GM23338 (cell line): ENCODE measurements at regions not wholly inside any gene's neighbourhood (a gene's known extent, or its start where the extent isn't known, plus 50 kb on each side); places are given as distances from the start of the nearest gene placed in this dataset.

Experiments used
- CREB1 ChIP-seq: fragments of 250-450 bp; sonication (Bioruptor Pico); IDR thresholded peaks from 2 replicates; pipeline ENCODE4 v1.5.0; 2020; ENCODE audit warnings: low read depth, mild to moderate bottlenecking, moderate library complexity
- CTCF ChIP-seq, 2 experiments: fragments of 200-600 bp in 1 of 2; sonication (generic) in 1 of 2; conservative IDR thresholded peaks; 2 replicates each; pipeline versions ENCODE4 v1.5.1 to v1.6.1; 2016 to 2017; ENCODE audit warnings: antibody characterized with exemption in 2 of 2, low read depth in 2 of 2, mild to moderate bottlenecking in 2 of 2, moderate library complexity in 1 of 2
- EZH2 ChIP-seq: fragments of 200-600 bp; sonication (generic); IDR thresholded peaks from one replicate; pipeline ENCODE4 v1.8.0; 2017; ENCODE audit warnings: antibody characterized with exemption, mild to moderate bottlenecking, low read depth; ENCODE audit not compliant: unreplicated experiment
- EZH2phosphoT487 ChIP-seq: fragments of 200-600 bp; sonication (generic); IDR thresholded peaks from one replicate; pipeline ENCODE4 v1.8.1; 2018; ENCODE audit warnings: antibody characterized with exemption; ENCODE audit not compliant: unreplicated experiment
- JUNB ChIP-seq: IDR thresholded peaks from one replicate; pipeline ENCODE4 v1.6.1; 2016; ENCODE audit warnings: antibody characterized with exemption; ENCODE audit not compliant: unreplicated experiment
- NANOG ChIP-seq: IDR thresholded peaks from 2 replicates; pipeline ENCODE4 v1.6.1; 2016; ENCODE audit warnings: antibody characterized with exemption, borderline replicate concordance
- POLR2AphosphoS5 ChIP-seq: IDR thresholded peaks from 2 replicates; pipeline ENCODE4 v1.6.1; 2016; ENCODE audit warnings: antibody characterized with exemption, low read depth
- REST ChIP-seq: IDR thresholded peaks from one replicate; pipeline ENCODE4 v1.6.1; 2018; ENCODE audit warnings: antibody characterized with exemption; ENCODE audit not compliant: unreplicated experiment
- STAT1 ChIP-seq: IDR thresholded peaks from one replicate; pipeline ENCODE4 v1.6.1; 2016; ENCODE audit warnings: antibody characterized with exemption; ENCODE audit not compliant: unreplicated experiment
- ZNF114 ChIP-seq: fragments of 250-450 bp; sonication (Bioruptor Pico); IDR thresholded peaks from 2 replicates; pipeline ENCODE4 v1.5.0; 2020; ENCODE audit warnings: mild to moderate bottlenecking, moderate library complexity
- ZNF331 ChIP-seq: fragments of 250-450 bp; sonication (Bioruptor Pico); IDR thresholded peaks from 2 replicates; pipeline ENCODE4 v1.5.0; 2020; ENCODE audit warnings: low read depth, mild to moderate bottlenecking, moderate library complexity
- ZNF462 ChIP-seq: fragments of 250-450 bp; sonication (Bioruptor Pico); IDR thresholded peaks from 2 replicates; pipeline ENCODE4 v1.5.0; 2020; ENCODE audit warnings: mild to moderate bottlenecking, moderate library complexity

GRCh38 chr22:27538666-27539065, 262.9 kb downstream of the MN1 start:
- no peak for TF ChIP-seq CREB1 (CRISPR knock-in tag)
- no peak for TF ChIP-seq CTCF (conservative IDR thresholded peaks at IDR 0.05; ENCODE audit: low read depth in 2 of 2)
- no peak for TF ChIP-seq JUNB
- TF ChIP-seq POLR2AphosphoS5, result no peak
- no peak for TF ChIP-seq ZNF114
- no peak for TF ChIP-seq EZH2phosphoT487
- no peak for TF ChIP-seq REST
- TF ChIP-seq EZH2, result no peak
- TF ChIP-seq NANOG, result no peak
- no peak for TF ChIP-seq STAT1
- TF ChIP-seq ZNF462, result no peak
- TF ChIP-seq ZNF331 (CRISPR knock-in tag), result no peak
